ENCODE measurements at regions not wholly inside any gene's neighbourhood (a gene's known extent, or its start where the extent isn't known, plus 50 kb on each side); places are given as distances from the start of the nearest gene placed in this dataset.
A peak's percentile ranks its signal among the peaks of the same experiment; 100 is the strongest.

GRCh38 chr22:49264696-49265095, 563.0 kb downstream of the BRD1 start:
- DNase-seq, result no peak
- H3K36me3 ChIP-seq (replicated peaks; ENCODE audit: control insufficient read depth, insufficient read depth, low read length), result no peaks in the 10 kb centered on the region
- no peak overlapping the region for H3K4me3 ChIP-seq (ENCODE audit: insufficient read depth, low read depth, low read length)
- no peaks in the 10 kb centered on the region for H3K27me3 ChIP-seq (ENCODE audit: control insufficient read depth, insufficient read depth, low read length)

GRCh38 chr22:49263101-49263500, 564.6 kb downstream of the BRD1 start:
- no peaks in the 10 kb centered on the region for H3K27me3 ChIP-seq (ENCODE audit: control insufficient read depth, insufficient read depth, low read length)
- DNase-seq, result no peak

GRCh38 chr22:49262167-49262566, 565.5 kb downstream of the BRD1 start:
- H3K36me3 ChIP-seq (replicated peaks; ENCODE audit: control insufficient read depth, insufficient read depth, low read length), result no peaks in the 10 kb centered on the region
- no peak for DNase-seq
- H3K27me3 ChIP-seq (ENCODE audit: control insufficient read depth, insufficient read depth, low read length), result no peaks in the 10 kb centered on the region
- no peak overlapping the region for H3K4me3 ChIP-seq (ENCODE audit: insufficient read depth, low read depth, low read length)

More at GRCh38 chr22:49263101-49263500, 564.6 kb downstream of the BRD1 start:
- no peaks in the 10 kb centered on the region for H3K36me3 ChIP-seq (replicated peaks; ENCODE audit: control insufficient read depth, insufficient read depth, low read length)
- H3K4me3 ChIP-seq (ENCODE audit: insufficient read depth, low read depth, low read length), result no peak overlapping the region

GRCh38 chr22:49261616-49262015, 566.1 kb downstream of the BRD1 start:
- Histone ChIP-seq H3K4me3 (ENCODE audit: insufficient read depth, low read depth, low read length) (no peak overlapping the region), H3K27me3 (ENCODE audit: control insufficient read depth, insufficient read depth, low read length) (no peaks in the 10 kb centered on the region), H3K36me3 (replicated peaks; ENCODE audit: control insufficient read depth, insufficient read depth, low read length) (no peaks in the 10 kb centered on the region)
- no peak for DNase-seq

- DNase-seq, result no peak
- Histone ChIP-seq H3K36me3 (replicated peaks; ENCODE audit: control insufficient read depth, insufficient read depth, low read length) (no peaks in the 10 kb centered on the region), H3K27me3 (ENCODE audit: control insufficient read depth, insufficient read depth, low read length) (no peaks in the 10 kb centered on the region), H3K4me3 (ENCODE audit: insufficient read depth, low read depth, low read length) (no peak overlapping the region)
Measured at GRCh38 chr22:49260681-49261580, 566.7 kb downstream of the BRD1 start.

- Histone ChIP-seq H3K4me3 (ENCODE audit: insufficient read depth, low read depth, low read length) (no peak overlapping the region), H3K27me3 (ENCODE audit: control insufficient read depth, insufficient read depth, low read length) (no peaks in the 10 kb centered on the region), H3K36me3 (replicated peaks; ENCODE audit: control insufficient read depth, insufficient read depth, low read length) (no peaks in the 10 kb centered on the region)
- no peak for DNase-seq
Measured at GRCh38 chr22:49259839-49260615, 567.6 kb downstream of the BRD1 start.

- H3K27me3 ChIP-seq (ENCODE audit: control insufficient read depth, insufficient read depth, low read length), result no peaks in the 10 kb centered on the region
- no peak for DNase-seq
- no peaks in the 10 kb centered on the region for H3K36me3 ChIP-seq (replicated peaks; ENCODE audit: control insufficient read depth, insufficient read depth, low read length)
Measured at GRCh38 chr22:49258107-49259010, 569.3 kb downstream of the BRD1 start.

GRCh38 chr22:49257551-49257961, 570.1 kb downstream of the BRD1 start:
- no peaks in the 10 kb centered on the region for H3K36me3 ChIP-seq (replicated peaks; ENCODE audit: control insufficient read depth, insufficient read depth, low read length)
- H3K4me3 ChIP-seq (ENCODE audit: insufficient read depth, low read depth, low read length), result no peak overlapping the region
- no peak for DNase-seq
- no peaks in the 10 kb centered on the region for H3K27me3 ChIP-seq (ENCODE audit: control insufficient read depth, insufficient read depth, low read length)

More at GRCh38 chr22:49258107-49259010, 569.3 kb downstream of the BRD1 start:
- no peak overlapping the region for H3K4me3 ChIP-seq (ENCODE audit: insufficient read depth, low read depth, low read length)

- H3K27me3 ChIP-seq (ENCODE audit: control insufficient read depth, insufficient read depth, low read length), result no peaks in the 10 kb centered on the region
- DNase-seq, result no peak
- H3K36me3 ChIP-seq (replicated peaks; ENCODE audit: control insufficient read depth, insufficient read depth, low read length), result no peaks in the 10 kb centered on the region
- H3K4me3 ChIP-seq (ENCODE audit: insufficient read depth, low read depth, low read length), result no peak overlapping the region
Measured at GRCh38 chr22:49255741-49256318, 571.8 kb downstream of the BRD1 start.

GRCh38 chr22:49255154-49255553, 572.5 kb downstream of the BRD1 start:
- Histone ChIP-seq H3K27me3 (ENCODE audit: control insufficient read depth, insufficient read depth, low read length) (no peaks in the 10 kb centered on the region), H3K36me3 (replicated peaks; ENCODE audit: control insufficient read depth, insufficient read depth, low read length) (no peaks in the 10 kb centered on the region), H3K4me3 (ENCODE audit: insufficient read depth, low read depth, low read length) (no peak overlapping the region)
- DNase-seq, result no peak

- H3K4me3 ChIP-seq (ENCODE audit: insufficient read depth, low read depth, low read length), result no peak overlapping the region
- no peak for DNase-seq
- H3K36me3 ChIP-seq (replicated peaks; ENCODE audit: control insufficient read depth, insufficient read depth, low read length), result no peaks in the 10 kb centered on the region
- no peaks in the 10 kb centered on the region for H3K27me3 ChIP-seq (ENCODE audit: control insufficient read depth, insufficient read depth, low read length)
Measured at GRCh38 chr22:49253656-49254055, 574.0 kb downstream of the BRD1 start.

- Histone ChIP-seq H3K27me3 (ENCODE audit: control insufficient read depth, insufficient read depth, low read length) (no peaks in the 10 kb centered on the region), H3K4me3 (ENCODE audit: insufficient read depth, low read depth, low read length) (no peak overlapping the region), H3K36me3 (replicated peaks; ENCODE audit: control insufficient read depth, insufficient read depth, low read length) (no peaks in the 10 kb centered on the region)
- no peak for DNase-seq
Measured at GRCh38 chr22:49251371-49251770, 576.3 kb downstream of the BRD1 start.

- H3K4me3 ChIP-seq (ENCODE audit: insufficient read depth, low read depth, low read length), result no peak overlapping the region
- peak; percentile 43 for DNase-seq
- H3K36me3 ChIP-seq (replicated peaks; ENCODE audit: control insufficient read depth, insufficient read depth, low read length), result no peaks in the 10 kb centered on the region
- H3K27me3 ChIP-seq (ENCODE audit: control insufficient read depth, insufficient read depth, low read length), result no peaks in the 10 kb centered on the region
Measured at GRCh38 chr22:49247194-49247924, 580.3 kb downstream of the BRD1 start.

Measured in H7 (cell line).